Endothelial cell of umbilical vein (primary cell): ENCODE measurements at regions not wholly inside any gene's neighbourhood (a gene's known extent, or its start where the extent isn't known, plus 50 kb on each side); places are given as distances from the start of the nearest gene placed in this dataset.

Source experiments
- BruUV-seq: library from RNA; stranded (reverse); fragments of 400-500 nt; replicated peaks from 2 replicates; lab custom pipeline; 2021; lab: Mats Ljungman, UMichigan
- CTCF ChIA-PET: fragments of 300-600, 350-600 bp; sonication (Branson Sonifier 250); formaldehyde crosslinking; loops from one replicate; lab custom pipeline; 2021; ENCODE audit warnings: antibody characterized with exemption, inconsistent platforms; lab: Charles Lee
- POLR2A ChIA-PET: fragments of 300-600, 350-600 bp; sonication (Branson Sonifier 250); formaldehyde crosslinking; loops from one replicate; lab custom pipeline; 2021; ENCODE audit warnings: antibody characterized with exemption, inconsistent platforms; lab: Charles Lee
- DNase-seq: peaks from one replicate; pipeline ENCODE4 v3.0.0-alpha.2; 2011; ENCODE audit warnings: low read depth, low spot score
- FAIRE-seq: peaks from 2 replicates; lab custom pipeline; 2011; peaks lifted over from hg19 to GRCh38; lab: Jason Lieb, UNC
- H2AFZ ChIP-seq: 2 replicates; pipeline ENCODE4 v1.6.0; 2012; ENCODE audit warnings: low read depth, low read length, control low read depth, inconsistent platforms
- H3K27ac ChIP-seq: 2 replicates; pipeline ENCODE4 v1.5.1; 2011; ENCODE audit warnings: low read depth, mild to moderate bottlenecking, control low read depth, low read length, moderate library complexity; ENCODE audit not compliant: insufficient read depth
- H3K27me3 ChIP-seq, 2 experiments: 2 replicates each; pipeline versions ENCODE4 v1.6.0 to v1.6.1; 2011; ENCODE audit warnings: low read length in 2 of 2, mixed read lengths in 1 of 2; ENCODE audit not compliant: control insufficient read depth in 2 of 2, insufficient read depth in 2 of 2
- H3K36me3 ChIP-seq, 2 experiments: 2 replicates in 1 of 2; 3 replicates in 1 of 2; pipeline ENCODE4 v1.5.1; 2011; ENCODE audit warnings: low read length in 2 of 2, mild to moderate bottlenecking in 1 of 2, moderate library complexity in 1 of 2; ENCODE audit not compliant: control insufficient read depth in 2 of 2, insufficient read depth in 2 of 2; ENCODE audit errors: extremely low read depth in 1 of 2
- H3K4me1 ChIP-seq: 3 replicates; pipeline ENCODE4 v1.5.1; 2011; ENCODE audit warnings: mild to moderate bottlenecking, low read length; ENCODE audit not compliant: control insufficient read depth, insufficient read depth; ENCODE audit errors: extremely low read depth
- H3K4me2 ChIP-seq: 2 replicates; pipeline ENCODE4 v1.6.1; 2011; ENCODE audit warnings: low read length, control low read depth, mixed read lengths; ENCODE audit not compliant: insufficient read depth
- H3K4me3 ChIP-seq, 3 experiments: fragments of 200-600 bp in 1 of 3; sonication (generic), shearing (Covaris generic) in 1 of 3; replicated peaks in 1 of 3; 2 replicates each; pipeline ENCODE4 v1.5.1; 2011 to 2016; ENCODE audit warnings: control low read depth in 3 of 3, low read length in 3 of 3, mild to moderate bottlenecking in 2 of 3, inconsistent platforms in 1 of 3, low read depth in 1 of 3, moderate library complexity in 1 of 3; ENCODE audit not compliant: insufficient read depth in 1 of 3
- H3K79me2 ChIP-seq: 2 replicates; pipeline ENCODE4 v1.6.0; 2012; ENCODE audit warnings: low read length, inconsistent platforms; ENCODE audit not compliant: control insufficient read depth, insufficient read depth
- H3K9ac ChIP-seq: replicated peaks from 2 replicates; pipeline ENCODE3; 2011; ENCODE audit warnings: low read length, control low read depth; ENCODE audit not compliant: insufficient read depth; ENCODE audit errors: extremely low read depth
- H3K9me1 ChIP-seq: replicated peaks from 3 replicates; pipeline ENCODE4 v1.6.0; 2011; ENCODE audit warnings: mild to moderate bottlenecking, low read length; ENCODE audit not compliant: control insufficient read depth, insufficient read depth; ENCODE audit errors: extremely low read depth
- H3K9me3 ChIP-seq: replicated peaks from 2 replicates; pipeline ENCODE4 v1.5.1; 2012; ENCODE audit warnings: low read length, inconsistent platforms; ENCODE audit not compliant: control insufficient read depth, insufficient read depth
- H4K20me1 ChIP-seq: replicated peaks from 2 replicates; pipeline ENCODE3; 2011; ENCODE audit warnings: mild to moderate bottlenecking, low read length; ENCODE audit not compliant: control insufficient read depth, insufficient read depth; ENCODE audit errors: extremely low read depth
- EZH2 ChIP-seq: IDR thresholded peaks from 2 replicates; pipeline ENCODE4 v1.6.1; 2012; ENCODE audit warnings: borderline replicate concordance, low read depth, mild to moderate bottlenecking, moderate library complexity, low read length, inconsistent platforms; ENCODE audit not compliant: severe bottlenecking
- FOS ChIP-seq: IDR thresholded peaks from 2 replicates; pipeline ENCODE4 v1.6.1; 2011; ENCODE audit warnings: mild to moderate bottlenecking, low read length, moderate library complexity, borderline replicate concordance; ENCODE audit not compliant: insufficient read depth
- GATA2 ChIP-seq: IDR thresholded peaks from 2 replicates; pipeline ENCODE4 v1.7.0; 2011; ENCODE audit warnings: low read depth, mild to moderate bottlenecking, moderate library complexity, mixed read lengths, low read length; ENCODE audit not compliant: insufficient read length, insufficient read depth
- JUN ChIP-seq: IDR thresholded peaks from 2 replicates; pipeline ENCODE4 v1.6.1; 2011; ENCODE audit warnings: borderline replicate concordance, low read depth; ENCODE audit not compliant: insufficient read length, insufficient read depth
- MYC ChIP-seq: IDR thresholded peaks from one replicate; pipeline ENCODE4 v1.6.1; 2011; ENCODE audit warnings: mild to moderate bottlenecking, low read depth, low read length
- POLR2A ChIP-seq: IDR thresholded peaks from 2 replicates; pipeline ENCODE4 v1.6.1; 2012; ENCODE audit warnings: low read depth, mild to moderate bottlenecking, control low read depth, low read length
- POLR2AphosphoS5 ChIP-seq: IDR thresholded peaks from 2 replicates; pipeline ENCODE4 v1.6.1; 2012; ENCODE audit warnings: low read depth, mild to moderate bottlenecking, control low read depth, low read length, moderate library complexity; ENCODE audit not compliant: insufficient read depth
- dilution Hi-C: fragments of 300-500 bp; cut with MboI; formaldehyde crosslinking; loops from one replicate; pipeline ENCODE4 v1.15.0; 2019; ENCODE audit warnings: low sequenced_read_pairs; ENCODE audit not compliant: extremely low pct_ligation_motif_present
- intact Hi-C: fragments of 100-400 bp; cut with micrococcal nuclease; formaldehyde crosslinking; loops from one replicate; pipeline ENCODE4 v1.10.0; 2022
- TF ChIP-seq, protein P1 (sequence below): IDR thresholded peaks from 2 replicates; pipeline ENCODE4 v1.6.1; 2011; ENCODE audit not compliant: insufficient read depth, insufficient read length
- TF ChIP-seq, protein P2 (sequence below), 2 donors: IDR thresholded peaks; 1 replicate in 1 of 2; 2 replicates in 1 of 2; pipeline ENCODE4 v1.5.1; 2011; ENCODE audit warnings: low read length in 2 of 2, mild to moderate bottlenecking in 2 of 2, moderate library complexity in 2 of 2, control low read depth in 1 of 2, inconsistent platforms in 1 of 2, low read depth in 1 of 2; ENCODE audit not compliant: insufficient read depth in 1 of 2; ENCODE audit errors: extremely low read depth in 1 of 2

DNA sequence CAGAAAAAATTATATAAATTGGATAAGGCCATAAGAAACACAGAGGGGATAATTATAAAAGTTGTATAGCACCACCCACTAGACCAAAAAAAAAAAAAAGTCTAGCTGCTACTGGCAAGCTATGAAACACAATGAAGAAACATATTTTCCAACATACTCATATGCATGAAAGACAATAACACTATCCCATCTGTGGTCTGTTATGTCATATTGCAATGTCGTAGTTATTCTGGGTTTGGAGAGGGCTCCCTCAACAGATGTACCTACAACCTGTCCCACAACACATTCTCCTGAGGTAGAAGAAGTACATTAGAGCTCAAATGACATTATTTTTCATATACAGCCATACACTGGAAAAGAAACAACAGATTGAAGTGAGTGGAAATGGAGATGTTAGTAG lies 517.6 kb upstream of the ADGRL4 start:
- DNase-seq = no peak
- no peaks in the 10 kb centered on the region for H3K4me1 ChIP-seq
- H3K27me3 ChIP-seq = no peaks in the 10 kb centered on the region
- H3K9me1 ChIP-seq = no peaks in the 10 kb centered on the region
- no peaks in the 10 kb centered on the region for H4K20me1 ChIP-seq
- H2AFZ ChIP-seq = no peak overlapping the region
- H3K9ac ChIP-seq = no peak overlapping the region
- H3K9me3 ChIP-seq = no peaks in the 10 kb centered on the region
- dilution Hi-C loops = no loop called here
- no peaks in the 10 kb centered on the region for H3K36me3 ChIP-seq
- no peaks in the 10 kb centered on the region for H3K79me2 ChIP-seq
- CTCF ChIA-PET = interaction anchor here (1.0 to 1.3 kb wide), 3 partner anchors 10 to 27 kb away, joined by 3 to 4 read pairs (median 3); no protein-coding TSS in a partner anchor
- no peak overlapping the region for H3K4me2 ChIP-seq
- intact Hi-C loops = no loop called here
- H3K4me3 ChIP-seq = no peak overlapping the region
- TF ChIP-seq FOS (no peak), GATA2 (no peak), POLR2AphosphoS5 (no peak), EZH2 (no peak), JUN (no peak), POLR2A (no peak), MYC (no peak)
- TF ChIP-seq, protein P1, sequence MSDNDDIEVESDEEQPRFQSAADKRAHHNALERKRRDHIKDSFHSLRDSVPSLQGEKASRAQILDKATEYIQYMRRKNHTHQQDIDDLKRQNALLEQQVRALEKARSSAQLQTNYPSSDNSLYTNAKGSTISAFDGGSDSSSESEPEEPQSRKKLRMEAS = no peak
- TF ChIP-seq, protein P2, sequence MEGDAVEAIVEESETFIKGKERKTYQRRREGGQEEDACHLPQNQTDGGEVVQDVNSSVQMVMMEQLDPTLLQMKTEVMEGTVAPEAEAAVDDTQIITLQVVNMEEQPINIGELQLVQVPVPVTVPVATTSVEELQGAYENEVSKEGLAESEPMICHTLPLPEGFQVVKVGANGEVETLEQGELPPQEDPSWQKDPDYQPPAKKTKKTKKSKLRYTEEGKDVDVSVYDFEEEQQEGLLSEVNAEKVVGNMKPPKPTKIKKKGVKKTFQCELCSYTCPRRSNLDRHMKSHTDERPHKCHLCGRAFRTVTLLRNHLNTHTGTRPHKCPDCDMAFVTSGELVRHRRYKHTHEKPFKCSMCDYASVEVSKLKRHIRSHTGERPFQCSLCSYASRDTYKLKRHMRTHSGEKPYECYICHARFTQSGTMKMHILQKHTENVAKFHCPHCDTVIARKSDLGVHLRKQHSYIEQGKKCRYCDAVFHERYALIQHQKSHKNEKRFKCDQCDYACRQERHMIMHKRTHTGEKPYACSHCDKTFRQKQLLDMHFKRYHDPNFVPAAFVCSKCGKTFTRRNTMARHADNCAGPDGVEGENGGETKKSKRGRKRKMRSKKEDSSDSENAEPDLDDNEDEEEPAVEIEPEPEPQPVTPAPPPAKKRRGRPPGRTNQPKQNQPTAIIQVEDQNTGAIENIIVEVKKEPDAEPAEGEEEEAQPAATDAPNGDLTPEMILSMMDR (IDR thresholded peaks at IDR 0.05; ENCODE audit: extremely low read depth in 1 of 2, insufficient read depth in 1 of 2, low read depth in 1 of 2, low read length in 2 of 2) = no peak
- FAIRE-seq = no peak
- H3K27ac ChIP-seq = no peak overlapping the region
- BruUV-seq = no TSS peak
- POLR2A ChIA-PET = no interaction called here
